ENCODE measurements at regions not wholly inside any gene's neighbourhood (a gene's known extent, or its start where the extent isn't known, plus 50 kb on each side); places are given as distances from the start of the nearest gene placed in this dataset.
A peak's percentile ranks its signal among the peaks of the same experiment; 100 is the strongest.

- Histone ChIP-seq H4K20me1 (no peaks in the 10 kb centered on the region), H3K4me2 (no peak overlapping the region), H3K9me3 (replicated peaks in 1 of 11) (peaks cover 12 to 46% (median 23%) of the 10 kb centered on the region in 11 experiments; a peak in 17 of 22 replicates)
These were observed 836.9 kb downstream of the SH3BGRL start for GRCh38 chrX:82038793-82039192.

GRCh38 chrX:82041034-82041433, 839.1 kb downstream of the SH3BGRL start:
- no peak overlapping the region for H3K4me2 ChIP-seq
- no peak overlapping the region for H3K27ac ChIP-seq
- H3K4me3 ChIP-seq = no peak overlapping the region
- no peaks in the 10 kb centered on the region for H4K20me1 ChIP-seq
- peaks cover 10 to 85% (median 65%) of the 10 kb centered on the region in 11 experiments; a peak in 21 of 22 replicates for H3K27me3 ChIP-seq
- H3K9ac ChIP-seq = no peak overlapping the region
- H3K9me3 ChIP-seq (replicated peaks in 1 of 11) = peaks cover 18 to 59% (median 34%) of the 10 kb centered on the region in 11 experiments; a peak in 17 of 22 replicates
- TF ChIP-seq Cebpa-rat (IDR thresholded peaks at IDR 0.05) = no peak
- no peaks in the 10 kb centered on the region for H3K4me1 ChIP-seq
- no peaks in the 10 kb centered on the region for H3K36me3 ChIP-seq

More at GRCh38 chrX:82038793-82039192, 836.9 kb downstream of the SH3BGRL start:
- H3K4me3 ChIP-seq = no peak overlapping the region
- no peaks in the 10 kb centered on the region for H3K36me3 ChIP-seq
- TF ChIP-seq Cebpa-rat (IDR thresholded peaks at IDR 0.05) = no peak
- no peaks in the 10 kb centered on the region for H3K4me1 ChIP-seq
- H3K9ac ChIP-seq = no peak overlapping the region
- H3K27ac ChIP-seq = no peak overlapping the region
- H3K27me3 ChIP-seq = peaks cover 24 to 91% (median 75%) of the 10 kb centered on the region in 11 experiments

GRCh38 chrX:82058728-82059127, 856.8 kb downstream of the SH3BGRL start:
- Histone ChIP-seq H3K27ac (no peak overlapping the region), H4K20me1 (no peaks in the 10 kb centered on the region), H3K4me3 (no peak overlapping the region), H3K9ac (no peak overlapping the region), H3K27me3 (peaks cover 17 to 82% (median 66%) of the 10 kb centered on the region in 11 experiments), H3K4me2 (no peak overlapping the region), H3K4me1 (no peaks in the 10 kb centered on the region), H3K36me3 (no peaks in the 10 kb centered on the region), H3K9me3 (replicated peaks in 1 of 11) (no peaks in the 10 kb centered on the region)
- TF ChIP-seq Cebpa-rat (IDR thresholded peaks at IDR 0.05) = no peak

- TF ChIP-seq Cebpa-rat (IDR thresholded peaks at IDR 0.05) = no peak
- Histone ChIP-seq H3K9me3 (replicated peaks in 1 of 11) (no peaks in the 10 kb centered on the region), H3K27ac (no peak overlapping the region)
These were observed 869.0 kb downstream of the SH3BGRL start for GRCh38 chrX:82070948-82071347.

GRCh38 chrX:82081027-82081426, 879.1 kb downstream of the SH3BGRL start:
- Histone ChIP-seq H3K4me1 (no peaks in the 10 kb centered on the region), H4K20me1 (no peaks in the 10 kb centered on the region), H3K27me3 (peaks cover 35 to 96% (median 91%) of the 10 kb centered on the region in 11 experiments; a peak in 21 of 22 replicates), H3K36me3 (no peaks in the 10 kb centered on the region), H3K9me3 (replicated peaks in 1 of 11) (peaks cover 20 to 36% (median 27%) of the 10 kb centered on the region in 11 experiments), H3K4me2 (no peak overlapping the region), H3K27ac (no peak overlapping the region), H3K4me3 (no peak overlapping the region), H3K9ac (no peak overlapping the region)
- TF ChIP-seq Cebpa-rat (IDR thresholded peaks at IDR 0.05) = no peak

More at GRCh38 chrX:82070948-82071347, 869.0 kb downstream of the SH3BGRL start:
- H3K27me3 ChIP-seq = peaks cover 10 to 73% (median 55%) of the 10 kb centered on the region in 11 experiments; a peak in 20 of 22 replicates
- no peaks in the 10 kb centered on the region for H4K20me1 ChIP-seq
- H3K36me3 ChIP-seq = no peaks in the 10 kb centered on the region
- no peaks in the 10 kb centered on the region for H3K4me1 ChIP-seq
- H3K9ac ChIP-seq = no peak overlapping the region
- H3K4me3 ChIP-seq = no peak overlapping the region
- no peak overlapping the region for H3K4me2 ChIP-seq

- no peak for TF ChIP-seq Cebpa-rat (IDR thresholded peaks at IDR 0.05)
- Histone ChIP-seq H3K27me3 (peaks cover 57 to 100% (median 96%) of the 10 kb centered on the region in 11 experiments; a peak in 21 of 22 replicates), H3K4me1 (no peaks in the 10 kb centered on the region), H3K4me3 (no peak overlapping the region), H4K20me1 (no peaks in the 10 kb centered on the region; a peak in 1 of 22 replicates), H3K4me2 (no peak overlapping the region), H3K9me3 (replicated peaks in 1 of 11) (peaks cover 22 to 35% (median 29%) of the 10 kb centered on the region in 11 experiments), H3K9ac (no peak overlapping the region), H3K27ac (no peak overlapping the region), H3K36me3 (no peaks in the 10 kb centered on the region)
These were observed 885.8 kb downstream of the SH3BGRL start for GRCh38 chrX:82087699-82088098.

- H3K4me1 ChIP-seq = no peaks in the 10 kb centered on the region
- H3K4me2 ChIP-seq = no peak overlapping the region
- no peak overlapping the region for H3K9ac ChIP-seq
- no peak for TF ChIP-seq Cebpa-rat (IDR thresholded peaks at IDR 0.05)
- H4K20me1 ChIP-seq = no peaks in the 10 kb centered on the region; a peak in 1 of 22 replicates
- no peaks in the 10 kb centered on the region; a peak in 1 of 22 replicates for H3K9me3 ChIP-seq (replicated peaks in 1 of 11)
- no peaks in the 10 kb centered on the region for H3K36me3 ChIP-seq
- no peak overlapping the region for H3K27ac ChIP-seq
- peaks cover 61 to 97% (median 88%) of the 10 kb centered on the region in 11 experiments; a peak in 21 of 22 replicates for H3K27me3 ChIP-seq
- H3K4me3 ChIP-seq = no peak overlapping the region
These were observed 890.4 kb downstream of the SH3BGRL start for GRCh38 chrX:82092307-82092706.

- H3K36me3 ChIP-seq = no peaks in the 10 kb centered on the region
- no peak overlapping the region for H3K9ac ChIP-seq
- H4K20me1 ChIP-seq = no peaks in the 10 kb centered on the region
- peaks cover 15 to 80% (median 54%) of the 10 kb centered on the region in 11 experiments; a peak in 21 of 22 replicates for H3K27me3 ChIP-seq
- no peak for TF ChIP-seq Cebpa-rat (IDR thresholded peaks at IDR 0.05)
- no peak overlapping the region for H3K4me3 ChIP-seq
- 0 out of 22 replicates have a peak, but pooled peaks cover 0 to 2% (median 0%) of the 10 kb centered on the region in 11 experiments for H3K9me3 ChIP-seq (replicated peaks in 1 of 11)
- peaks cover 0 to 8% (median 6%) of the 10 kb centered on the region in 10 experiments; a peak in 7 of 20 replicates for H3K4me1 ChIP-seq
- no peak overlapping the region for H3K4me2 ChIP-seq
- no peak overlapping the region for H3K27ac ChIP-seq
These were observed 923.2 kb downstream of the SH3BGRL start for GRCh38 chrX:82125103-82125502.

- peak overlapping the region in 6 of 11 experiments; percentile 12 to 32 (median 20); a peak in 6 of 22 replicates for H3K4me2 ChIP-seq
These were observed 925.6 kb downstream of the SH3BGRL start for GRCh38 chrX:82127228-82128123.

More at GRCh38 chrX:82127228-82128123, 925.6 kb downstream of the SH3BGRL start:
- Histone ChIP-seq H4K20me1 (no peaks in the 10 kb centered on the region), H3K4me1 (peaks cover 0 to 8% (median 6%) of the 10 kb centered on the region in 10 experiments; a peak in 7 of 20 replicates), H3K36me3 (no peaks in the 10 kb centered on the region), H3K4me3 (no peak overlapping the region), H3K9me3 (replicated peaks in 1 of 11) (peaks cover 0 to 14% (median 8%) of the 10 kb centered on the region in 11 experiments; a peak in 11 of 22 replicates), H3K9ac (no peak overlapping the region), H3K27ac (peak overlapping the region in 4 of 11 experiments; percentile 1 to 41 (median 16); a peak in 5 of 22 replicates), H3K27me3 (peaks cover 26 to 83% (median 61%) of the 10 kb centered on the region in 11 experiments; a peak in 21 of 22 replicates)
- TF ChIP-seq Cebpa-rat (IDR thresholded peaks at IDR 0.05) = no peak

Measured in BLaER1 treated with 17β-estradiol and CSF1 and Interleukin-3, amounts not matched to agents 10 nM and 100 nM (cell line).